Suprapubic skin (tissue), 4 donors: ENCODE measurements at regions not wholly inside any gene's neighbourhood (a gene's known extent, or its start where the extent isn't known, plus 50 kb on each side); places are given as distances from the start of the nearest gene placed in this dataset.
"Not testable (repeated sequence)": the region's sequence is repeated elsewhere in the genome, so short reads cannot be mapped to it uniquely, and the experiment has no call there.

Experiments
- CTCF ChIP-seq, 2 donors: fragments of 200-600 bp in 1 of 2; fragments of 450-650 bp in 1 of 2; sonication (generic) in 1 of 2; IDR thresholded peaks; one replicate each; pipeline ENCODE4 v1.5.1; 2016 to 2019; ENCODE audit warnings: antibody characterized with exemption in 2 of 2, mild to moderate bottlenecking in 1 of 2, moderate library complexity in 1 of 2
- EP300 ChIP-seq: sonication (generic); formaldehyde crosslinking; IDR thresholded peaks from one replicate; pipeline ENCODE4 v1.6.1; 2017; ENCODE audit warnings: antibody characterized with exemption
- POLR2A ChIP-seq, 2 donors: fragments of 450-650 bp; IDR thresholded peaks; one replicate each; pipeline ENCODE4 v1.6.1; 2017; ENCODE audit warnings: antibody characterized with exemption in 2 of 2, mild to moderate bottlenecking in 2 of 2, moderate library complexity in 2 of 2
- POLR2AphosphoS5 ChIP-seq, 3 donors: sonication (generic); formaldehyde crosslinking; IDR thresholded peaks; one replicate each; pipeline ENCODE4 v1.6.1; 2017; ENCODE audit warnings: antibody characterized with exemption in 3 of 3

- TF ChIP-seq CTCF (IDR thresholded peaks at IDR 0.05); POLR2A (IDR thresholded peaks at IDR 0.05); POLR2AphosphoS5 (IDR thresholded peaks at IDR 0.05); EP300: not testable (repeated sequence)
Observed at GRCh38 chr16:21532996-21533395, 66.4 kb upstream of the METTL9 start.
